K562 (cell line): ENCODE measurements at regions not wholly inside any gene's neighbourhood (a gene's known extent, or its start where the extent isn't known, plus 50 kb on each side); places are given as distances from the start of the nearest gene placed in this dataset.

Source experiments
- MGA ChIP-seq: fragments of 450-650 bp; IDR thresholded peaks from 2 replicates; pipeline ENCODE4 v1.6.1; 2016; ENCODE audit warnings: mild to moderate bottlenecking, moderate library complexity
- PCBP2 ChIP-seq: fragments of 200-400 bp; formaldehyde crosslinking; IDR thresholded peaks from 2 replicates; pipeline ENCODE4 v1.6.1; 2018; ENCODE audit warnings: low read length, low read depth, mild to moderate bottlenecking, moderate library complexity; ENCODE audit not compliant: poor library complexity, severe bottlenecking
- SRF ChIP-seq, 2 experiments: fragments of 250-450, 450-650 bp in 1 of 2; sonication (Bioruptor Pico) in 1 of 2; sonication (generic) in 1 of 2; formaldehyde crosslinking; IDR thresholded peaks; 2 replicates each; pipeline versions ENCODE4 v1.5.0 to v1.5.1; 2020 to 2022; ENCODE audit warnings: mild to moderate bottlenecking in 1 of 2, missing genetic modification reagents in 1 of 2
- ZNF347 ChIP-seq: fragments of 450-650 bp; formaldehyde crosslinking; IDR thresholded peaks from 2 replicates; pipeline ENCODE4 v1.4.0; 2020; ENCODE audit warnings: low read depth, mild to moderate bottlenecking, moderate library complexity

GRCh38 chr13:60881507-60881906 is 484.5 kb downstream of the TDRD3 start (continued):
- TF ChIP-seq MGA (no peak), PCBP2 (no peak), SRF (CRISPR knock-in tag; IDR thresholded peaks at IDR 0.05) (no peak), ZNF347 (CRISPR knock-in tag) (no peak)
